ENCODE measurements at regions not wholly inside any gene's neighbourhood (a gene's known extent, or its start where the extent isn't known, plus 50 kb on each side); places are given as distances from the start of the nearest gene placed in this dataset.

DNA sequence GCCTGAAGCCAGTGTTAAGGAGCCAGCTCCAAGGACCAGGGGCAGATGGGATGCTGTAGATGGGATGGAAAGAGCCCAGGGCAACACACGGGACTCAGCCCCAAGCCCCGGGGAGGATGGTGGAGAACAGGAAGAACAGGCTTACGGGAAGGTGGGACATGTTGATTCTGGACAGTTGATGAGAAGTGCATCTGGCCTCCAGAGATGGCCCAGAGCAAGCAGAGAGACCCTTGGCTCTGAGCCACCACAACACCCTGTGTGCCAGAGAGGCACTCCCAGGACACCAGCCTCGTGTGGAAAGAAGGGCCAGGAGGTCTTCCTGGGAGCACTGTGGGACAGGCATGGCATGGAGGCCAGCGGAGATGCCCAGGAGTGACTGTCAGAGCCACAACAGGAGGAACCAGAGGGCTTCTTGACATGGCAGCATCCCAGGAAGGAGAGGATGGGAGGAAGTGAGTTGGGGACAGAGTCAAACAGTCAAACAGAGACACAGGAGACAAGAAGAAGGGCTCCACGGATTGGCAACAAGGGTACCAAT, 156.3 kb upstream of the MVB12B start:
- no peak for TF ChIP-seq CTCF (IDR thresholded peaks at IDR 0.05)
- ChIA-PET POLR2A (no interaction called here), CTCF (no interaction called here)
- no peak overlapping the region for H3K4me3 ChIP-seq (ENCODE audit: low read length)
- no peaks in the 10 kb centered on the region for H3K4me1 ChIP-seq (ENCODE audit: insufficient read depth, low read length)
- no peak overlapping the region for H3K27ac ChIP-seq (ENCODE audit: low read depth in 1 of 2, low read length in 2 of 2)
- no peak for DNase-seq
- H3K27ac Mint-ChIP-seq: no peak overlapping the region
- peaks cover 3 to 8% of the 10 kb centered on the region in 2 experiments for H3K27me3 ChIP-seq (ENCODE audit: control insufficient read depth in 1 of 2, insufficient read depth in 2 of 2, low read length in 2 of 2)
- peaks cover 4% of the 10 kb centered on the region for H3K9me3 Mint-ChIP-seq
- no peak for ATAC-seq (ENCODE audit: poor library complexity)
- H3K4me3 Mint-ChIP-seq: no peak overlapping the region
- no peaks in the 10 kb centered on the region for H3K36me3 Mint-ChIP-seq (ENCODE audit: low read depth)
- no peaks in the 10 kb centered on the region for H3K36me3 ChIP-seq (ENCODE audit: insufficient read depth, low read length)
- H3K27me3 Mint-ChIP-seq: peaks cover 51% of the 10 kb centered on the region
- intact Hi-C loops (cut with DNase I, micrococcal nuclease): no loop called here
- peaks cover 0 to 11% of the 10 kb centered on the region in 2 experiments for H3K9me3 ChIP-seq (ENCODE audit: control insufficient read depth in 1 of 2, insufficient read depth in 1 of 2, low read length in 2 of 2)
- no peaks in the 10 kb centered on the region for H3K4me1 Mint-ChIP-seq (ENCODE audit: low read depth)

GRCh38 chr9:126171641-126172040, 155.0 kb upstream of the MVB12B start:
- Mint-ChIP-seq H3K4me3 (no peak overlapping the region), H3K36me3 (ENCODE audit: low read depth) (no peaks in the 10 kb centered on the region), H3K4me1 (ENCODE audit: low read depth) (no peaks in the 10 kb centered on the region), H3K9me3 (peaks cover 7% of the 10 kb centered on the region), H3K27me3 (peaks cover 48% of the 10 kb centered on the region), H3K27ac (no peak overlapping the region)
- Histone ChIP-seq H3K27me3 (ENCODE audit: control insufficient read depth in 1 of 2, insufficient read depth in 2 of 2, low read length in 2 of 2) (peaks cover 3 to 8% of the 10 kb centered on the region in 2 experiments), H3K4me1 (ENCODE audit: insufficient read depth, low read length) (no peaks in the 10 kb centered on the region), H3K9me3 (ENCODE audit: control insufficient read depth in 1 of 2, insufficient read depth in 1 of 2, low read length in 2 of 2) (peaks cover 0 to 11% of the 10 kb centered on the region in 2 experiments), H3K4me3 (ENCODE audit: low read length) (no peak overlapping the region), H3K36me3 (ENCODE audit: insufficient read depth, low read length) (no peaks in the 10 kb centered on the region), H3K27ac (ENCODE audit: low read depth in 1 of 2, low read length in 2 of 2) (no peak overlapping the region)
- CTCF ChIA-PET: no interaction called here
- ATAC-seq (ENCODE audit: poor library complexity): no peak
- no peak for DNase-seq
- POLR2A ChIA-PET: no interaction called here
- no peak for TF ChIP-seq CTCF (IDR thresholded peaks at IDR 0.05)
- intact Hi-C loops (cut with DNase I, micrococcal nuclease): no loop called here

DNA sequence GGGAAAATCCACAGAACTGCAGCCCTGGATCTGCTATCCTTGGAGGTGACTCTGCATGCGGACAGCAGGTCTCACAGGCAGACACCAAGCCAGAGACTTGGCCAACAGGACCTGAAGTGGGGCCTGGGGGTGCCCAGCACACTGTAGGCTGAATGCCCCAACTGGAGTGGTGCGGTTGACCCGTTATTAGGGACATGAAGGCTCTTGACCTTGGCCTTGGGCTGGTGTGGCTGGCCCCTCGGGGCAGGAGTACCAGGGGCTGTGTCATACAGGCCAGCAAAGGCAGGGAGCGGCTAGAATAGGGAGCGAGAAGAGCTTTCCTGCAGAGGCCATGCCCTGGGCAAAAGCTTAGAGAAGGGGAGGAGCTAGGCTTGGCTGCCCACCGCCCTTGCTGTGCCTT, 153.2 kb upstream of the MVB12B start:
- Mint-ChIP-seq H3K27ac (no peak overlapping the region), H3K4me3 (no peak overlapping the region), H3K36me3 (ENCODE audit: low read depth) (no peaks in the 10 kb centered on the region), H3K9me3 (peaks cover 7% of the 10 kb centered on the region), H3K27me3 (peaks cover 40% of the 10 kb centered on the region), H3K4me1 (ENCODE audit: low read depth) (no peaks in the 10 kb centered on the region)
- Histone ChIP-seq H3K4me1 (ENCODE audit: insufficient read depth, low read length) (no peaks in the 10 kb centered on the region), H3K27me3 (ENCODE audit: control insufficient read depth in 1 of 2, insufficient read depth in 2 of 2, low read length in 2 of 2) (peaks cover 3 to 8% of the 10 kb centered on the region in 2 experiments), H3K9me3 (ENCODE audit: control insufficient read depth in 1 of 2, insufficient read depth in 1 of 2, low read length in 2 of 2) (peaks cover 0 to 11% of the 10 kb centered on the region in 2 experiments), H3K4me3 (ENCODE audit: low read length) (no peak overlapping the region), H3K27ac (ENCODE audit: low read depth in 1 of 2, low read length in 2 of 2) (no peak overlapping the region), H3K36me3 (ENCODE audit: insufficient read depth, low read length) (no peaks in the 10 kb centered on the region)
- ATAC-seq (ENCODE audit: poor library complexity): no peak
- ChIA-PET CTCF (no interaction called here), POLR2A (no interaction called here)
- intact Hi-C loops (cut with DNase I, micrococcal nuclease): no loop called here
- no peak for DNase-seq
- TF ChIP-seq CTCF (IDR thresholded peaks at IDR 0.05): no peak
